KMS-11 (cell line): ENCODE measurements at regions not wholly inside any gene's neighbourhood (a gene's known extent, or its start where the extent isn't known, plus 50 kb on each side); places are given as distances from the start of the nearest gene placed in this dataset.

ENCODE experiments used
- H2AFZ ChIP-seq: fragments of 200-600 bp; sonication (generic); 2 replicates; pipeline ENCODE4 v1.6.1; 2016; ENCODE audit warnings: antibody characterized with exemption, mixed run types, low read depth
- H3K27ac ChIP-seq: fragments of 200-600 bp; sonication (generic); 2 replicates; pipeline ENCODE4 v1.6.1; 2016; ENCODE audit warnings: mild to moderate bottlenecking, mixed run types
- H3K27me3 ChIP-seq: fragments of 200-600 bp; sonication (generic); 2 replicates; pipeline ENCODE4 v1.6.1; 2017; ENCODE audit warnings: mild to moderate bottlenecking, low read depth, mixed run types, moderate library complexity; ENCODE audit not compliant: insufficient read depth
- H3K36me3 ChIP-seq: fragments of 200-600 bp; sonication (generic); 2 replicates; pipeline ENCODE4 v1.6.1; 2017; ENCODE audit warnings: mild to moderate bottlenecking, mixed run types; ENCODE audit not compliant: insufficient read depth
- H3K4me1 ChIP-seq: fragments of 200-600 bp; sonication (generic); 2 replicates; pipeline ENCODE4 v1.6.1; 2016; ENCODE audit warnings: mild to moderate bottlenecking, low read depth, mixed run types; ENCODE audit not compliant: poor library complexity, severe bottlenecking
- H3K4me2 ChIP-seq: fragments of 200-600 bp; sonication (generic); 2 replicates; pipeline ENCODE4 v1.7.0; 2016; ENCODE audit warnings: mild to moderate bottlenecking, mixed run types
- H3K4me3 ChIP-seq: fragments of 200-600 bp; sonication (generic); IDR thresholded peaks from 2 replicates; pipeline ENCODE4 v1.6.1; 2017; ENCODE audit warnings: low read depth, low read length, mixed read lengths; ENCODE audit not compliant: insufficient read depth
- H3K79me2 ChIP-seq: fragments of 200-600 bp; sonication (generic); 2 replicates; pipeline ENCODE4 v1.6.1; 2016; ENCODE audit warnings: low read depth, mixed run types; ENCODE audit not compliant: insufficient read depth
- H3K9ac ChIP-seq: fragments of 200-600 bp; sonication (generic); 2 replicates; pipeline ENCODE4 v1.6.1; 2016; ENCODE audit warnings: mild to moderate bottlenecking, mixed run types
- H4K20me1 ChIP-seq: fragments of 200-600 bp; sonication (generic); 2 replicates; pipeline ENCODE4 v1.6.1; 2016; ENCODE audit warnings: mild to moderate bottlenecking, mixed run types; ENCODE audit not compliant: insufficient read depth
- CTCF ChIP-seq: fragments of 200-600 bp; sonication (generic); conservative IDR thresholded peaks from 2 replicates; pipeline ENCODE4 v1.6.1; 2017; ENCODE audit warnings: low read depth, mild to moderate bottlenecking, antibody characterized with exemption, low read length, moderate library complexity, mixed read lengths

- Histone ChIP-seq H4K20me1 (no peaks in the 10 kb centered on the region), H3K4me2 (no peak overlapping the region), H3K27ac (no peak overlapping the region), H3K79me2 (no peaks in the 10 kb centered on the region), H3K4me3 (no peak overlapping the region), H3K9ac (no peak overlapping the region), H3K36me3 (no peaks in the 10 kb centered on the region), H2AFZ (no peak overlapping the region), H3K4me1 (peaks cover 16% of the 10 kb centered on the region), H3K27me3 (no peaks in the 10 kb centered on the region)
- TF ChIP-seq CTCF: no peak
Observed at GRCh38 chr5:160960592-160960991, 108.6 kb upstream of the ATP10B start.

- no peaks in the 10 kb centered on the region for H4K20me1 ChIP-seq
- no peak overlapping the region for H3K4me2 ChIP-seq
- H3K9ac ChIP-seq: no peak overlapping the region
- H3K4me1 ChIP-seq: peaks cover 16% of the 10 kb centered on the region
- H2AFZ ChIP-seq: no peak overlapping the region
- no peaks in the 10 kb centered on the region for H3K27me3 ChIP-seq
- TF ChIP-seq CTCF: no peak
- H3K79me2 ChIP-seq: no peaks in the 10 kb centered on the region
- H3K27ac ChIP-seq: no peak overlapping the region
- H3K36me3 ChIP-seq: no peaks in the 10 kb centered on the region
- H3K4me3 ChIP-seq: no peak overlapping the region
Observed at GRCh38 chr5:160959804-160960203, 107.8 kb upstream of the ATP10B start.

GRCh38 chr5:160957312-160957861 is 105.4 kb upstream of the ATP10B start:
- H3K27me3 ChIP-seq: no peaks in the 10 kb centered on the region
- no peak for TF ChIP-seq CTCF
- H3K9ac ChIP-seq: no peak overlapping the region
- H3K79me2 ChIP-seq: no peaks in the 10 kb centered on the region
- peaks cover 16% of the 10 kb centered on the region for H3K4me1 ChIP-seq
- no peaks in the 10 kb centered on the region for H3K36me3 ChIP-seq
- H3K27ac ChIP-seq: no peak overlapping the region
- no peak overlapping the region for H2AFZ ChIP-seq
- H4K20me1 ChIP-seq: no peaks in the 10 kb centered on the region
- no peak overlapping the region for H3K4me2 ChIP-seq
- H3K4me3 ChIP-seq: no peak overlapping the region

- no peak for TF ChIP-seq CTCF
Observed at GRCh38 chr5:160956051-160956450, 104.0 kb upstream of the ATP10B start.

More at GRCh38 chr5:160956051-160956450, 104.0 kb upstream of the ATP10B start:
- H2AFZ ChIP-seq: no peak overlapping the region
- H4K20me1 ChIP-seq: no peaks in the 10 kb centered on the region
- no peak overlapping the region for H3K9ac ChIP-seq
- no peaks in the 10 kb centered on the region for H3K36me3 ChIP-seq
- H3K27ac ChIP-seq: no peak overlapping the region
- no peaks in the 10 kb centered on the region for H3K27me3 ChIP-seq
- H3K79me2 ChIP-seq: no peaks in the 10 kb centered on the region
- no peak overlapping the region for H3K4me2 ChIP-seq
- no peak overlapping the region for H3K4me3 ChIP-seq
- peaks cover 16% of the 10 kb centered on the region for H3K4me1 ChIP-seq
